HCT116 (cell line): ENCODE measurements at regions not wholly inside any gene's neighbourhood (a gene's known extent, or its start where the extent isn't known, plus 50 kb on each side); places are given as distances from the start of the nearest gene placed in this dataset.

Source experiments
- ATAC-seq: fragments of 200-7000 bp; cut with Tn5 transposase; 2 replicates; pipeline ENCODE4 v1.9.1; 2020; ENCODE audit warnings: mild to moderate bottlenecking, moderate library complexity
- BruUV-seq: library from RNA; stranded (reverse); fragments of 400-500 nt; replicated peaks from 2 replicates; lab custom pipeline; 2021; lab: Mats Ljungman, UMichigan
- CTCF ChIA-PET: fragments of 300-600 bp; sonication (Branson Sonifier 250); formaldehyde crosslinking; loops from one replicate; lab custom pipeline; 2021; ENCODE audit warnings: antibody characterized with exemption; lab: Charles Lee
- POLR2A ChIA-PET: fragments of 300-600, 350-600 bp; sonication (Branson Sonifier 250); formaldehyde crosslinking; loops from one replicate; lab custom pipeline; 2021; ENCODE audit warnings: antibody characterized with exemption; lab: Charles Lee
- RAD21 ChIA-PET, 2 experiments: fragments of 300-600 bp; sonication (Branson Sonifier 250); formaldehyde crosslinking; loops; one replicate each; lab custom pipeline; 2023; ENCODE audit warnings: low total read pairs in 2 of 2; ENCODE audit not compliant: uncharacterized antibody in 2 of 2, unreplicated experiment in 2 of 2, low non-redundant PET in 1 of 2; lab: Charles Lee
- DNase-seq: peaks from one replicate; pipeline ENCODE4 v3.0.0-alpha.2; 2010; ENCODE audit warnings: low read depth, low spot score
- H2AFZ ChIP-seq: fragments of 200-600 bp; shearing (Covaris generic), sonication (generic); 2 replicates; pipeline ENCODE4 v1.6.1; 2017; ENCODE audit warnings: low read depth, mixed run types, mixed read lengths, antibody characterized with exemption, low read length; ENCODE audit not compliant: poor library complexity, severe bottlenecking
- H3K27ac ChIP-seq: 2 replicates; pipeline ENCODE4 v1.5.1; 2012; ENCODE audit warnings: low read depth, low read length
- H3K27me3 ChIP-seq: fragments of 200-600 bp; sonication (generic); 2 replicates; pipeline ENCODE4 v1.6.1; 2016; ENCODE audit warnings: mixed run types, low read length, mixed read lengths; ENCODE audit not compliant: insufficient read depth
- H3K36me3 ChIP-seq, 2 experiments: fragments of 200-500 bp in 1 of 2; fragments of 200-600 bp in 1 of 2; sonication (Bioruptor generic) in 1 of 2; sonication (generic) in 1 of 2; 2 replicates each; pipeline versions ENCODE4 v1.5.1 to v1.6.1; 2014 to 2016; ENCODE audit warnings: low read length in 2 of 2, inconsistent platforms in 1 of 2, mixed read lengths in 1 of 2, mixed run types in 1 of 2; ENCODE audit not compliant: insufficient read depth in 2 of 2, control insufficient read depth in 1 of 2
- H3K4me1 ChIP-seq, 2 experiments: fragments of 200-600 bp in 1 of 2; sonication (generic) in 1 of 2; 2 replicates each; pipeline versions ENCODE4 v1.5.1 to v1.6.1; 2012 to 2017; ENCODE audit warnings: low read length in 2 of 2, inconsistent platforms in 1 of 2, mild to moderate bottlenecking in 1 of 2, mixed read lengths in 1 of 2, mixed run types in 1 of 2, moderate library complexity in 1 of 2; ENCODE audit not compliant: insufficient read depth in 2 of 2, control insufficient read depth in 1 of 2
- H3K4me2 ChIP-seq: fragments of 200-600 bp; sonication (generic); 2 replicates; pipeline ENCODE4 v1.6.1; 2017; ENCODE audit warnings: mixed run types, low read length, mixed read lengths
- H3K4me3 ChIP-seq, 2 experiments: fragments of 200-600 bp in 1 of 2; sonication (generic) in 1 of 2; replicated peaks in 1 of 2; 2 replicates each; pipeline ENCODE4 v1.5.1; 2011 to 2016; ENCODE audit warnings: low read length in 2 of 2, control low read depth in 1 of 2, low read depth in 1 of 2, mild to moderate bottlenecking in 1 of 2, mixed read lengths in 1 of 2, mixed run types in 1 of 2
- H3K79me2 ChIP-seq: fragments of 200-600 bp; sonication (generic); 2 replicates; pipeline ENCODE4 v1.6.1; 2017; ENCODE audit warnings: mild to moderate bottlenecking, mixed run types, low read length, moderate library complexity, mixed read lengths; ENCODE audit not compliant: insufficient read depth
- H3K9ac ChIP-seq: fragments of 200-600 bp; sonication (generic); 2 replicates; pipeline ENCODE4 v1.6.1; 2016; ENCODE audit warnings: low read length, mixed read lengths
- H3K9me2 ChIP-seq: fragments of 200-600 bp; sonication (generic), shearing (Covaris generic); 2 replicates; pipeline ENCODE4 v1.6.1; 2017; ENCODE audit warnings: mixed run types, mild to moderate bottlenecking, moderate library complexity; ENCODE audit not compliant: insufficient read depth
- H3K9me3 ChIP-seq, 2 experiments: fragments of 200-500 bp in 1 of 2; fragments of 200-600 bp in 1 of 2; sonication (Bioruptor generic) in 1 of 2; sonication (generic) in 1 of 2; 2 replicates each; pipeline ENCODE4 v1.6.1; 2014 to 2017; ENCODE audit warnings: low read length in 2 of 2, mixed read lengths in 2 of 2, inconsistent platforms in 1 of 2, low read depth in 1 of 2, mild to moderate bottlenecking in 1 of 2, mixed run types in 1 of 2, moderate library complexity in 1 of 2; ENCODE audit not compliant: control insufficient read depth in 1 of 2, insufficient read depth in 1 of 2
- H4K20me1 ChIP-seq: fragments of 200-600 bp; sonication (generic), shearing (Covaris generic); 2 replicates; pipeline ENCODE4 v1.6.1; 2017; ENCODE audit warnings: mixed run types, mild to moderate bottlenecking, moderate library complexity; ENCODE audit not compliant: insufficient read depth
- CBX3 ChIP-seq: IDR thresholded peaks from 2 replicates; pipeline ENCODE4 v1.6.1; 2012; ENCODE audit warnings: low read depth
- CEBPB ChIP-seq: IDR thresholded peaks from 2 replicates; pipeline ENCODE4 v1.6.1; 2012; ENCODE audit warnings: low read depth
- EGR1 ChIP-seq: IDR thresholded peaks from 2 replicates; pipeline ENCODE4 v1.6.1; 2012; ENCODE audit warnings: low read depth
- EZH2 ChIP-seq: fragments of 200-600 bp; sonication (generic); IDR thresholded peaks from 2 replicates; pipeline ENCODE4 v1.6.1; 2017; ENCODE audit warnings: antibody characterized with exemption, mixed run types
- EZH2phosphoT487 ChIP-seq: fragments of 200-600 bp; IDR thresholded peaks from 2 replicates; pipeline ENCODE4 v1.6.1; 2018; ENCODE audit warnings: antibody characterized with exemption, borderline replicate concordance
- FOSL1 ChIP-seq: IDR thresholded peaks from 2 replicates; pipeline ENCODE4 v1.6.1; 2012; ENCODE audit warnings: low read depth
- JUND ChIP-seq: IDR thresholded peaks from 2 replicates; pipeline ENCODE4 v1.6.1; 2012
- POLR2A ChIP-seq: IDR thresholded peaks from 2 replicates; pipeline ENCODE4 v1.7.0; 2011; ENCODE audit warnings: borderline replicate concordance; ENCODE audit not compliant: insufficient read depth, insufficient read length; ENCODE audit errors: extremely low read depth
- POLR2AphosphoS5 ChIP-seq: IDR thresholded peaks from 2 replicates; pipeline ENCODE4 v1.6.1; 2011; ENCODE audit warnings: mild to moderate bottlenecking, low read depth, low read length, moderate library complexity
- RAD21 ChIP-seq: IDR thresholded peaks from 2 replicates; pipeline ENCODE4 v1.6.1; 2012; ENCODE audit warnings: low read depth, mild to moderate bottlenecking
- SIN3A ChIP-seq: IDR thresholded peaks from 2 replicates; pipeline ENCODE4 v1.6.1; 2012; ENCODE audit warnings: low read depth
- SP1 ChIP-seq: IDR thresholded peaks from 2 replicates; pipeline ENCODE4 v1.6.1; 2012; ENCODE audit warnings: low read depth
- SRF ChIP-seq: IDR thresholded peaks from 2 replicates; pipeline ENCODE4 v1.6.1; 2012; ENCODE audit warnings: low read depth
- YY1 ChIP-seq: IDR thresholded peaks from 2 replicates; pipeline ENCODE4 v1.6.1; 2011; ENCODE audit warnings: low read length, low read depth, moderate library complexity, mild to moderate bottlenecking; ENCODE audit not compliant: insufficient replicate concordance; ENCODE audit errors: extremely low read depth
- intact Hi-C: fragments of 100-400 bp; cut with micrococcal nuclease; formaldehyde crosslinking; loops from 2 replicates; pipeline ENCODE4 v1.10.0; 2022
- TF ChIP-seq, protein P1 (sequence below): IDR thresholded peaks from 2 replicates; pipeline ENCODE4 v1.6.1; 2012
- TF ChIP-seq, protein P2 (sequence below), 3 experiments: fragments of 200-600 bp in 1 of 3; sonication (generic) in 1 of 3; IDR thresholded peaks in 2 of 3; conservative IDR thresholded peaks in 1 of 3; 2 replicates each; pipeline ENCODE4 v1.5.1; 2012 to 2017; ENCODE audit warnings: low read depth in 2 of 3, low read length in 2 of 3, antibody characterized with exemption in 1 of 3, borderline replicate concordance in 1 of 3, control low read depth in 1 of 3, mild to moderate bottlenecking in 1 of 3, mixed read lengths in 1 of 3, mixed run types in 1 of 3, moderate library complexity in 1 of 3; ENCODE audit not compliant: insufficient read depth in 1 of 3
- TF ChIP-seq, protein P3 (sequence below): IDR thresholded peaks from 2 replicates; pipeline ENCODE4 v1.6.1; 2012; ENCODE audit warnings: low read depth
- TF ChIP-seq, protein P4 (sequence below): IDR thresholded peaks from 2 replicates; pipeline ENCODE4 v1.6.1; 2011; ENCODE audit warnings: mild to moderate bottlenecking, low read length, moderate library complexity; ENCODE audit not compliant: insufficient replicate concordance; ENCODE audit errors: extremely low read depth

DNA sequence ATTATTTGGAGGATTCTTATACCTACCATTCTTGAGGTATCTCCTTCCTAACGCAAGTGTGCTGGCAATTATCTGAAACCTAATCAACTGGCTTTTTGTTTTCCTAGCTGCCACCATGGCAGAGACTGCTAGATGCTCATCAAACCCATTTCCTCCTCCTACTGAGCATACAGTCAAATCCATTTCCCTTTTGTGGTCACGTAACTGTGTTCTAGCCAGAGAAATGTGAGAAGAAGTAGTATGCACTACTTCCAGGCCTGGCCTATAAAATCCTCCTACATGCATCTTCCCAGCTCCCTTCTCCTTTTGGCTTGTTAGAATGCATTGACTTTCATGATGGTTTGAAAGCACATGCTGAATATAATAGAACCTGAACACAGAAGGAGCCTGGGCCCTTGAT, 494.1 kb upstream of the MEIS1 start:
- BruUV-seq = no TSS peak
- Histone ChIP-seq H3K79me2 (no peaks in the 10 kb centered on the region), H3K27me3 (peaks cover 6% of the 10 kb centered on the region), H4K20me1 (no peaks in the 10 kb centered on the region), H3K4me2 (no peak overlapping the region)
- intact Hi-C loops = no loop called here
- CTCF ChIA-PET = no interaction called here
- POLR2A ChIA-PET = no interaction called here
- RAD21 ChIA-PET = no interaction called here
- DNase-seq = no peak
- TF ChIP-seq JUND (no peak), POLR2A (no peak), POLR2AphosphoS5 (no peak), EZH2phosphoT487 (no peak), SP1 (no peak), EZH2 (no peak), CEBPB (no peak), FOSL1 (no peak), SRF (no peak), CBX3 (no peak), SIN3A (no peak), YY1 (no peak), EGR1 (no peak), RAD21 (no peak)
- TF ChIP-seq, protein P1, sequence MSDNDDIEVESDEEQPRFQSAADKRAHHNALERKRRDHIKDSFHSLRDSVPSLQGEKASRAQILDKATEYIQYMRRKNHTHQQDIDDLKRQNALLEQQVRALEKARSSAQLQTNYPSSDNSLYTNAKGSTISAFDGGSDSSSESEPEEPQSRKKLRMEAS = no peak
- TF ChIP-seq, protein P2, sequence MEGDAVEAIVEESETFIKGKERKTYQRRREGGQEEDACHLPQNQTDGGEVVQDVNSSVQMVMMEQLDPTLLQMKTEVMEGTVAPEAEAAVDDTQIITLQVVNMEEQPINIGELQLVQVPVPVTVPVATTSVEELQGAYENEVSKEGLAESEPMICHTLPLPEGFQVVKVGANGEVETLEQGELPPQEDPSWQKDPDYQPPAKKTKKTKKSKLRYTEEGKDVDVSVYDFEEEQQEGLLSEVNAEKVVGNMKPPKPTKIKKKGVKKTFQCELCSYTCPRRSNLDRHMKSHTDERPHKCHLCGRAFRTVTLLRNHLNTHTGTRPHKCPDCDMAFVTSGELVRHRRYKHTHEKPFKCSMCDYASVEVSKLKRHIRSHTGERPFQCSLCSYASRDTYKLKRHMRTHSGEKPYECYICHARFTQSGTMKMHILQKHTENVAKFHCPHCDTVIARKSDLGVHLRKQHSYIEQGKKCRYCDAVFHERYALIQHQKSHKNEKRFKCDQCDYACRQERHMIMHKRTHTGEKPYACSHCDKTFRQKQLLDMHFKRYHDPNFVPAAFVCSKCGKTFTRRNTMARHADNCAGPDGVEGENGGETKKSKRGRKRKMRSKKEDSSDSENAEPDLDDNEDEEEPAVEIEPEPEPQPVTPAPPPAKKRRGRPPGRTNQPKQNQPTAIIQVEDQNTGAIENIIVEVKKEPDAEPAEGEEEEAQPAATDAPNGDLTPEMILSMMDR (IDR thresholded peaks at IDR 0.05 in 2 of 3, conservative IDR thresholded peaks at IDR 0.05 in 1 of 3; ENCODE audit: borderline replicate concordance in 1 of 3, insufficient read depth in 1 of 3, low read depth in 2 of 3, low read length in 2 of 3) = no peak
- TF ChIP-seq, protein P3, sequence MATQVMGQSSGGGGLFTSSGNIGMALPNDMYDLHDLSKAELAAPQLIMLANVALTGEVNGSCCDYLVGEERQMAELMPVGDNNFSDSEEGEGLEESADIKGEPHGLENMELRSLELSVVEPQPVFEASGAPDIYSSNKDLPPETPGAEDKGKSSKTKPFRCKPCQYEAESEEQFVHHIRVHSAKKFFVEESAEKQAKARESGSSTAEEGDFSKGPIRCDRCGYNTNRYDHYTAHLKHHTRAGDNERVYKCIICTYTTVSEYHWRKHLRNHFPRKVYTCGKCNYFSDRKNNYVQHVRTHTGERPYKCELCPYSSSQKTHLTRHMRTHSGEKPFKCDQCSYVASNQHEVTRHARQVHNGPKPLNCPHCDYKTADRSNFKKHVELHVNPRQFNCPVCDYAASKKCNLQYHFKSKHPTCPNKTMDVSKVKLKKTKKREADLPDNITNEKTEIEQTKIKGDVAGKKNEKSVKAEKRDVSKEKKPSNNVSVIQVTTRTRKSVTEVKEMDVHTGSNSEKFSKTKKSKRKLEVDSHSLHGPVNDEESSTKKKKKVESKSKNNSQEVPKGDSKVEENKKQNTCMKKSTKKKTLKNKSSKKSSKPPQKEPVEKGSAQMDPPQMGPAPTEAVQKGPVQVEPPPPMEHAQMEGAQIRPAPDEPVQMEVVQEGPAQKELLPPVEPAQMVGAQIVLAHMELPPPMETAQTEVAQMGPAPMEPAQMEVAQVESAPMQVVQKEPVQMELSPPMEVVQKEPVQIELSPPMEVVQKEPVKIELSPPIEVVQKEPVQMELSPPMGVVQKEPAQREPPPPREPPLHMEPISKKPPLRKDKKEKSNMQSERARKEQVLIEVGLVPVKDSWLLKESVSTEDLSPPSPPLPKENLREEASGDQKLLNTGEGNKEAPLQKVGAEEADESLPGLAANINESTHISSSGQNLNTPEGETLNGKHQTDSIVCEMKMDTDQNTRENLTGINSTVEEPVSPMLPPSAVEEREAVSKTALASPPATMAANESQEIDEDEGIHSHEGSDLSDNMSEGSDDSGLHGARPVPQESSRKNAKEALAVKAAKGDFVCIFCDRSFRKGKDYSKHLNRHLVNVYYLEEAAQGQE = no peak
- TF ChIP-seq, protein P4, sequence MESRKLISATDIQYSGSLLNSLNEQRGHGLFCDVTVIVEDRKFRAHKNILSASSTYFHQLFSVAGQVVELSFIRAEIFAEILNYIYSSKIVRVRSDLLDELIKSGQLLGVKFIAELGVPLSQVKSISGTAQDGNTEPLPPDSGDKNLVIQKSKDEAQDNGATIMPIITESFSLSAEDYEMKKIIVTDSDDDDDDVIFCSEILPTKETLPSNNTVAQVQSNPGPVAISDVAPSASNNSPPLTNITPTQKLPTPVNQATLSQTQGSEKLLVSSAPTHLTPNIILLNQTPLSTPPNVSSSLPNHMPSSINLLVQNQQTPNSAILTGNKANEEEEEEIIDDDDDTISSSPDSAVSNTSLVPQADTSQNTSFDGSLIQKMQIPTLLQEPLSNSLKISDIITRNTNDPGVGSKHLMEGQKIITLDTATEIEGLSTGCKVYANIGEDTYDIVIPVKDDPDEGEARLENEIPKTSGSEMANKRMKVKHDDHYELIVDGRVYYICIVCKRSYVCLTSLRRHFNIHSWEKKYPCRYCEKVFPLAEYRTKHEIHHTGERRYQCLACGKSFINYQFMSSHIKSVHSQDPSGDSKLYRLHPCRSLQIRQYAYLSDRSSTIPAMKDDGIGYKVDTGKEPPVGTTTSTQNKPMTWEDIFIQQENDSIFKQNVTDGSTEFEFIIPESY = no peak
- TF ChIP-seq, all 23 proteins: peak for 0
- Histone ChIP-seq H3K4me1 (no peaks in the 10 kb centered on the region), H3K27ac (no peak overlapping the region), H3K4me3 (no peak overlapping the region), H2AFZ (no peak overlapping the region), H3K9ac (no peak overlapping the region), H3K36me3 (no peaks in the 10 kb centered on the region), H3K9me2 (no peaks in the 10 kb centered on the region), H3K9me3 (no peaks in the 10 kb centered on the region)
- no peak for ATAC-seq
